Stimulated activated CD4-positive, alpha-beta T cell treated with anti-CD3 and anti-CD28 coated beads, Interleukin-1b, Interleukin-23, amount 100 ng/mL, for 1 hour (primary cell): ENCODE measurements at regions not wholly inside any gene's neighbourhood (a gene's known extent, or its start where the extent isn't known, plus 50 kb on each side); places are given as distances from the start of the nearest gene placed in this dataset.
"Not testable (repeated sequence)": the region's sequence is repeated elsewhere in the genome, so short reads cannot be mapped to it uniquely, and the experiment has no call there.

Experiments used
- DNase-seq, 2 donors: peaks; one replicate each; pipeline ENCODE4 v3.0.0-alpha.2; 2020; ENCODE audit warnings: low read depth in 2 of 2

DNA sequence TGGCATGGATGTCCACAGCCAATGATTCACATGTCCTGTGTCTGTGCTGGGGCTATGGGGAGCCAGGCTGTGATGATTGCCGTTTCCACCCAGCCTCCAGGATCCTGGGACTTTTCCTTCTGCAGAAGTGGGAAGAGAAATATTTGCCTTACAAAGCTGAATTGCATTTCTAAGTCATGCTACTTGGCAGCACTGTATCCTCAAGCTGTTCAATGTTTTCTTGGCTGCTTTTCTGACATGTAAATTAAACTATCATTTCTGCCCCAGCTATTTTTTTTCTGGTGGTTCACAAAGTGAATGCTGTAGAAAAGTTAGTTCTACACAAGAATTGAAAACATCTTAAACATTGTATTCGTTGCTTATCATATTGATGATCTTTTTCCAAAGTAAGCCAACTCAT, 51.9 kb upstream of the TCERG1L start:
- DNase-seq = no peak

GRCh38 chr10:131371571-131371970, 60.0 kb upstream of the TCERG1L start:
- no peak for DNase-seq

DNA sequence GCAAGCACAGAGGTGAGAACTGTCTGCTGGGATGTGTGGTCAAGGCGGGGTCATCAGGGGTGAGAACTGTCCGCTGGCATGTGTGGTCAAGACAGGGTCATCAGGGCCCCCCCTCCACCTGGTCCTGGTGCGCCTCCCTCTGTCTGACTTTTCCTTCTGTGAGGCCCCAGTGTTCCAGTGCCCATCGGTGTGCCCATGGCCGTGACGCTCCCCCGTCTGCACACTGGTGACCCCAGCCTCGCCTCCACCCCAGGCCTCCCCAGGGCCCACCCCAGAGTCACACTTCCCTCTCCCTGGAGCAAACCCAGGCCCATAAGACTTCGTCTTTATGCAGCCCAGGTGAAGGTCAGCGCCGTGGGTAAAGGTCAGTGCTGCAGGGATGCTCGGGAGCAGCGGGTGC, 70.1 kb upstream of the TCERG1L start:
- DNase-seq = no peak

GRCh38 chr10:131385161-131385872, 73.8 kb upstream of the TCERG1L start:
- DNase-seq = not testable (repeated sequence)

DNA sequence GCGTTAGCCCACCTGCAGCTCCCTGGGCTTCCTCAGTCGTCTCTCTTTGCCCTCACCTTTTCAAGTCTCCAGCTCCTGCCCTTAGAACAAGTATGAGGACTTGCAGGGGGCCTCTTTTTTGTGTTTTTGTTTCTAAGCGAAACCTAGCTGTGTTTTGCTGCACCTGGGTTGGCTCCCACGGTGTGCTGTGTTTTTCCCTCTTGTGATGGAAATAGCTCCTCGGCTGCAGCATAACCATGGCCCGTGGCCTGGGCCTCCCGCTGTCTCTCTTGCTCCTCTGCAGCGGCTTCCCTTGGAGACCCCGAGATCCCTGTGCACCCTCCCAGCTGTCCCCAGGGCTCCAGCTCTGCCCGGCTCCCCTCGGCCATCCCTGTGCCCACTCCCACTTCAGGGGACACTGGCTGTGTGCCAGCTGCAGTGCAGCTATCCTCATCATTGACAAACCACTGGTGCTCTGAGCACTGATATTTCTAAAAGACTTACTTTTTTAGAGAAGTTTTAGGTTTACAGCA, 75.6 kb upstream of the TCERG1L start:
- no peak for DNase-seq

DNA sequence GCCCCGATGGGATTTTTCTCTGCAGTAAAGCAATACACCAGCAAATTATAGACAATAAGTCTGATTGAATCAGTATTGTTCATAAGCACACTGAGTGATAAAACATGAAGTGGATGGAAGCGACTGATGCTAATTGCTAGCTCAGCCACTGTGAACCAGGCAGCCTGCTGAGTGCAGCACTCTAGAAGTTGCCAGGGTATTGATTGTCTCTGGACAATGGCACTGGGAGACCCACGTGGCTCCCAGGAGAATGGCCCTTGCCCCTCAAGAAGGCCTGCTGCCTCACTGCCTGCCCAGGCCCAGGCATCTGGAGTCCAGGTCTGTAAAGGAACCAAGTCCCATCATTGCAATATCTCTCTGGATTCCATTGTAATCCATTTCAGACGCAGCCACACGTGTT, 80.4 kb upstream of the TCERG1L start:
- no peak for DNase-seq

DNA sequence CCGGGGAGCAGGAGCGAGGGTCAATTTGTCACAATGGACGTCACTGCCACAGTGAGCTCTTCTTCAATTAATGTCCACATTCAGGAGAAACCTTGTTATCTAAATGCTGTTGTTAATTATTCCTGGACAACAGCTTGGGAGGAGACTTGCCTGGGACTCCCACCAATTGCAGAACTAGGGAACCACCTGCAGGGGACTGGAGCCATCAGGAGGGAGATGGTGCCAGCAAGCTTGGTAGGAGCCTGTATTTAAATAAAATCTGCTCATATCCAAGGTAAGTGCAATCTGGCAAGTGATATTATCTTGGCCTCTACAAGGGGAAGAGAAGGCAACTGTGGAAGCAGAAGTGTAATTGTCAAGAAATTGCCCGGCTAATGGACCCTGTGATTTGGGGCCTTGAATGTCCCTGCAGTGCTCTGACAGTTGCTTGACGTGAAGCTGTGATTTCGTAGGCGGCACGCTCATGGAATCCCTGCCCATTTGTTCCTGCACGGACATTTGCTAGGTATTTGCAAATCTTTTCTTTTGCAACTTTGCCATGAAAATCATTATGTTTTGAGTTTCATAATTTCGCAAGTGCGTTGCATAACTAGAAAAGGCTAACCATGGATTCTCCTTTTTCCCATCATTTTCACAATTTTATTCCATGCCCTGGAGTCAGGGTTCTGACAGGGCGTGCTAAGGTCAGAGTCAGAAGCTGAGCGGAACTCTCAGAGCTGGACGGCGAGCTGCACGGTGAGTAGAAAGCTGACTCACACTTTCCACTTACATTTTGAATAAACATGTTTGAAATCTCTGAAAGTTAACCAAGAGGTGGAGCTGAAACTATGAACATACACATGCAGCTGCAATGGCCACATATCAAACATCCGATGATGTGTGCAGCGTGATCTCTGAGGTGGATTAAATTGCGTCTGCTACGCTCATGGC, 84.9 kb upstream of the TCERG1L start:
- DNase-seq = no peak

DNA sequence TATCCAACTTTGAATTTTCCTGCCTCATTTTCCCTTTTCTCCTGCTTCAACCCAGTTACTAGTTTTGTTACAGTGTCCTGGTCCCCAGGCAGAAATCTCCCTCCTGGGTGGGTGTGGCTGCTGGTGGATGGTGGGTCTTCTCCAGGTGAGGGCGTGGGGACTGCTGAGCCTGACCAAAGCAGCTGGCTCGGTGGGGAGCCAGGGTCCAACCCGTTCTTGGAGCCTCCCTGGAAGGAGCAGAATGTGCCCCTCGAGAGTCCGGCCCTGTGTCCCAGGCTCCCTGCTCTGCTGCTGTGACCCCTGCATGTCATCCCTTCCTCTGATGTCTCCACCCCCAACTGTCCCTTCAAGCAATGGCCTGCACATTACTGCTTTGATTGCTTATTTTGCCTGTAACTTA, 86.6 kb upstream of the TCERG1L start:
- DNase-seq = no peak

- DNase-seq = no peak
Measured at GRCh38 chr10:131399981-131400380, 88.5 kb upstream of the TCERG1L start.

GRCh38 chr10:131400513-131400912, 89.0 kb upstream of the TCERG1L start:
- DNase-seq = no peak

- DNase-seq = no peak
Measured at GRCh38 chr10:131402771-131403650, 91.5 kb upstream of the TCERG1L start.

DNA sequence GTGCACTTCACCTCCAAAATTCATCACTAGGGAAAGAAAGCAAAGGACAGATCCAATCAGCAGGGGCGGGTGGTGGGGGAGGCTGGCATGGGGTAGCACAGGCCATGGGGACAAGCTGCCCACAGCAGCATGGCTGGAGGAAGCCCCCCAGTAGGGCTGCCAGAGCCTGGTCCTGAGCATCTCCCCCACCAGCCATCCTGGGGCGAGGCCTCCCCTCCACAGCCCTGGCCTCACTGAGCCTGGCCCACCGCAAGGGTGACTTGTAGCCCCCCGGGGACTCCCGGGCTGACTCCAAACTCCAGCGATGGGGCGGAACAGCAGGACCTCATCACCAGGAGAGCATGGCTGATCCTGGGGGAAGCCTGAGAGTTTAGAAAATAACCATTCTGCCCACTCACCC, 92.4 kb upstream of the TCERG1L start:
- DNase-seq = no peak

- DNase-seq = no peak
Measured at GRCh38 chr10:131404886-131405285, 93.4 kb upstream of the TCERG1L start.

DNA sequence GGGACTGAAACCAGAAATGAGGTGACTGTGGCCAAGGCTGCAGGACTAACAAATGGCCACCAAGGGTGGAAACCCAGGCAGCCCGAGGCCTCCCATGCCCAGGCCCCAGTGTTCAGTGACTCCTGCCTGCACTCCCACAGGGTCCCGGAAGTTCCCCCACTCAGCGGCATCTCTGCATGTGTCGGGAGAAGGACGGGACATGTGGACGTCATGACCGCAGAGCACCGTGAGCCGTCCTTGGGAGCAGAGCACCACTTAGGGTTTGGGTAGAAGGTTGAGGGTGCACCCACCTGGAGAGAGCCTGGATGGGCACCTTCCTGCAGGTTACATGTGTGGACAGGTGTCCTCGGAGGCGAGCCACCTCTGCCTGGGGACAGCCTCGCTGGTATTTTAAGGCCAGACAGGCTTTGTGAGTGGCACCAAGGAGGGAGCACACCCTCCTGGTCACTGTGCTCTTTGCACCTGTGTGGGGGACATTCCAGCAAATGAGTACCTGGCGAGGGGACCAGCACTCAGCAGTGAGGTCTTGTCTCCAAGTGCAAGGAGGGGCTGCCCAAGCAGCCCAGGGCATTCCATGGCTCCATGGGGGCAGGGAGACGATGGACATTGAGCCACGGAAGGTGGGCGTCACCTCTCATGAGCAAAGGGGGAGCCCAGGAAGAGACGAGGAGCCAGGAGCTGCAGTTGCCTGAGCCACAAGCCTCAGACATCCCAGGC, 95.3 kb upstream of the TCERG1L start:
- DNase-seq = no peak

GRCh38 chr10:131418681-131419080, 107.2 kb upstream of the TCERG1L start:
- DNase-seq = no peak

GRCh38 chr10:131419797-131420196, 108.3 kb upstream of the TCERG1L start:
- DNase-seq = no peak

DNA sequence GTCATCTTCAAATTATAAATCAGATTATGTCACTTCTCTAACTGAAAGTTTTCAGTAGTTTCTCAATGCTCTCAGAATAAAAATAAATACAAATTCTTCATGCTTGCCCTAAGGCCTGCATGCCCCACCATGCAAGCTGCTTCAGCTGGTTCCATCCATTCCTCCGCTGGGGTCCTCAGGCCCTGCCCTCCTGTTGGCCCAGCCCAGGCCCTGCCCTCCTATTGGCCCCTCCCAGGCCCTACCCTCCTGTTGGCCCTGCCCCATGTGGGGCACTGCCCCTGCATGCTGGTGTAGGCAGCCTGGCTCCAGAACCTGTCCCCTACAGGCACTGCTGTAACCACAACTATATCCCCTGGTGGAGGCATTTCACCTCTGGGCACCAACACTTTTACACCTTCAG, 109.3 kb upstream of the TCERG1L start:
- DNase-seq = no peak

- DNase-seq = no peak
Measured at GRCh38 chr10:131421381-131421780, 109.9 kb upstream of the TCERG1L start.

DNA sequence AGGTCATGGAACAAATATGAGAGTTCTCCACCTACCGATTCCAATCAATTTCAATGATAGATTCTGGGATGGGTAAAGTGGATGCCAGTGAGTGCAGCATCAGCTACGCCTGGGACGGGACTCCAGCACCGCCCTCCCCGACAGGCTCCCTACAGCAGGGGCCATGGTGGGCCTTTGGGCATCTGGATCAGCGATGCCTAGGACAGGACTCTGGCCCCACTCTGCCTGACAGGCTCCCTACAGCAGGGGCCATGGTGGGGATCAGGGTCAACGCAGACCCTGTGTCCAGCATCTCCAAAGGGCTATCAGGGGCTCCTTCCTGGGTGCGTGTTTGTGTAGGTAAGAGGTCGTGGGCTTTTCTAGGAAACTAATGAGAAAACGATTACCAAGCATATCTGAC, 111.2 kb upstream of the TCERG1L start:
- no peak for DNase-seq

- DNase-seq = no peak
Measured at GRCh38 chr10:131424053-131424452, 112.5 kb upstream of the TCERG1L start.

GRCh38 chr10:131424836-131425491, 113.4 kb upstream of the TCERG1L start:
- DNase-seq = no peak
